Peyer's patch (tissue), 4 donors: ENCODE measurements at regions not wholly inside any gene's neighbourhood (a gene's known extent, or its start where the extent isn't known, plus 50 kb on each side); places are given as distances from the start of the nearest gene placed in this dataset.

ENCODE experiments used
- DNase-seq, 3 donors: peaks; one replicate each; pipeline ENCODE4 v3.0.0-alpha.2; 2017 to 2019
- H3K27ac ChIP-seq, 4 donors: fragments of 200-600 bp; sonication (generic); one replicate each; pipeline ENCODE4 v1.5.1; 2016 to 2019
- H3K27me3 ChIP-seq, 2 donors: fragments of 200-600 bp; sonication (generic); one replicate each; pipeline ENCODE4 v1.5.1; 2019
- H3K36me3 ChIP-seq, 3 donors: fragments of 200-600 bp; sonication (generic); one replicate each; pipeline ENCODE4 v1.5.1; 2016 to 2019
- H3K4me1 ChIP-seq, 4 donors: fragments of 200-600 bp; sonication (generic); one replicate each; pipeline ENCODE4 v1.5.1; 2016 to 2019
- H3K4me3 ChIP-seq, 4 donors: fragments of 200-600 bp; sonication (generic); 1 replicate in 3 of 4; 2 replicates in 1 of 4; pipeline ENCODE4 v1.5.1; 2016 to 2019; ENCODE audit warnings: mild to moderate bottlenecking in 1 of 4
- H3K9me3 ChIP-seq, 4 donors: fragments of 200-600 bp; sonication (generic); one replicate each; pipeline ENCODE4 v1.5.1; 2016 to 2019; ENCODE audit warnings: mild to moderate bottlenecking in 1 of 4
- POLR2A ChIP-seq, 2 donors: fragments of 450-650 bp; IDR thresholded peaks; one replicate each; pipeline ENCODE4 v1.5.1; 2017; ENCODE audit warnings: antibody characterized with exemption in 2 of 2, mild to moderate bottlenecking in 2 of 2, moderate library complexity in 2 of 2
- TF ChIP-seq, protein P1 (sequence below), 6 experiments: fragments of 450-650 bp in 4 of 6; fragments of 200-600 bp in 2 of 6; sonication (generic) in 1 of 6; IDR thresholded peaks; one replicate each; pipeline ENCODE4 v1.5.1; 2017 to 2019; ENCODE audit warnings: antibody characterized with exemption in 6 of 6, mild to moderate bottlenecking in 3 of 6, moderate library complexity in 1 of 6

- Histone ChIP-seq H3K27ac (no peak overlapping the region), H3K36me3 (no peaks in the 10 kb centered on the region), H3K4me1 (no peaks in the 10 kb centered on the region), H3K9me3 (no peaks in the 10 kb centered on the region), H3K27me3 (no peaks in the 10 kb centered on the region), H3K4me3 (no peak overlapping the region)
- no peak for DNase-seq
- TF ChIP-seq, protein P1, sequence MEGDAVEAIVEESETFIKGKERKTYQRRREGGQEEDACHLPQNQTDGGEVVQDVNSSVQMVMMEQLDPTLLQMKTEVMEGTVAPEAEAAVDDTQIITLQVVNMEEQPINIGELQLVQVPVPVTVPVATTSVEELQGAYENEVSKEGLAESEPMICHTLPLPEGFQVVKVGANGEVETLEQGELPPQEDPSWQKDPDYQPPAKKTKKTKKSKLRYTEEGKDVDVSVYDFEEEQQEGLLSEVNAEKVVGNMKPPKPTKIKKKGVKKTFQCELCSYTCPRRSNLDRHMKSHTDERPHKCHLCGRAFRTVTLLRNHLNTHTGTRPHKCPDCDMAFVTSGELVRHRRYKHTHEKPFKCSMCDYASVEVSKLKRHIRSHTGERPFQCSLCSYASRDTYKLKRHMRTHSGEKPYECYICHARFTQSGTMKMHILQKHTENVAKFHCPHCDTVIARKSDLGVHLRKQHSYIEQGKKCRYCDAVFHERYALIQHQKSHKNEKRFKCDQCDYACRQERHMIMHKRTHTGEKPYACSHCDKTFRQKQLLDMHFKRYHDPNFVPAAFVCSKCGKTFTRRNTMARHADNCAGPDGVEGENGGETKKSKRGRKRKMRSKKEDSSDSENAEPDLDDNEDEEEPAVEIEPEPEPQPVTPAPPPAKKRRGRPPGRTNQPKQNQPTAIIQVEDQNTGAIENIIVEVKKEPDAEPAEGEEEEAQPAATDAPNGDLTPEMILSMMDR (IDR thresholded peaks at IDR 0.05): no peak
- no peak for TF ChIP-seq POLR2A (IDR thresholded peaks at IDR 0.05)
Observed at GRCh38 chrX:39121903-39122302, 320.6 kb downstream of the MID1IP1 start.

DNA sequence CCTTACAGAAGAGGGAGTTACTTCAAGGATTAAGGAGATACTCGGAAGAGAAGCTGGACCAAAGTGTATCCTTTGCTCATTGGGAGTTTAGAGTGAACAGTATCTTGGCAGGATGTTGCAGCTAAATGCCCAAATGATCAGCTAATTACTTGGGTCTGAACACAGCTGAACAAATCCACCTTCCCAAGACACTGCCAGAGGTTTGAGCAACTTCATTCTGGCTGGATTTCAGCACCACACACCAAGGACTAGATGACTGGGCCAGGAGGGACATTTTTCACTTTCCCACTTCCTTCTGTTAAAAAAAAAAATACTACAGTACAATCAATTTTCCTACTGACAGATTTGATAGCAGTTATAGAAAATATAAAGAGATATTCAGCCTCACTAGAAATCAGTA lies 324.6 kb downstream of the MID1IP1 start:
- TF ChIP-seq POLR2A (IDR thresholded peaks at IDR 0.05): no peak
- TF ChIP-seq, protein P1 (IDR thresholded peaks at IDR 0.05): no peak
- H3K9me3 ChIP-seq: no peaks in the 10 kb centered on the region
- H3K36me3 ChIP-seq: no peaks in the 10 kb centered on the region
- no peaks in the 10 kb centered on the region for H3K27me3 ChIP-seq
- H3K4me1 ChIP-seq: no peaks in the 10 kb centered on the region
- H3K27ac ChIP-seq: no peak overlapping the region
- no peak overlapping the region for H3K4me3 ChIP-seq
- no peak for DNase-seq

GRCh38 chrX:39133971-39134370 lies 332.7 kb downstream of the MID1IP1 start:
- no peak overlapping the region for H3K27ac ChIP-seq
- no peaks in the 10 kb centered on the region for H3K27me3 ChIP-seq
- no peaks in the 10 kb centered on the region for H3K36me3 ChIP-seq
- H3K4me3 ChIP-seq: no peak overlapping the region
- DNase-seq: peak; percentile 34 to 66 (median 48)
- TF ChIP-seq POLR2A (IDR thresholded peaks at IDR 0.05): no peak
- TF ChIP-seq, protein P1 (IDR thresholded peaks at IDR 0.05): peak in 4 of 6 experiments; percentile 18 to 46 (median 34)
- no peaks in the 10 kb centered on the region for H3K9me3 ChIP-seq
- H3K4me1 ChIP-seq: no peaks in the 10 kb centered on the region

DNA sequence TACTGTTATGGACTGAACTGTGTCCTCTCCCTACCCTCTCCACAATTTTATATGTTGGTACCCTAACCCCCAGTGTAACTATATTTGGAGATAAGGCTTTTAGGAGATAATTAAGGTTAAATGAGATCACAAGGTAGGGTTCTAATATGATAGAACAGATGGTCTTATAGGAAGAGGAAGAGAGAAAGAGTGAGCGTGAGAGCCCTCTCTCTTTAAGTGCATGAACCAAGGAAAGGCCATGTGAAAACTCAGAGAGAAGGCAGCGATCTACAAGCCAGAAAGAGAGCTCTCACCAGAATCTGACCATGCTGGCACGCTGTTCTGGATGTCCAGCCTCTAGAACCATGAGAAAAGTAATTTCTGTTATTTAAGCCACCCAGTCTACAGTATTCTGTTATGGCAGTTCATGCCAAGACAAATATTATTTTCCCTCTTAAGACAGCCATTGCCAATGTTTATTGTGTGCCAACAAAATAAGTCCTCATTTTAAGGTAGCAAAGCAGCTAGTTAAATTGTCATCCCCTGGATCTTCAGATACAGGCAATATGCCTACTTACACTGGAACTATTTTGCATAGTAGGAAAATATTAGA lies 336.2 kb downstream of the MID1IP1 start:
- Histone ChIP-seq H3K27ac (no peak overlapping the region), H3K4me1 (no peaks in the 10 kb centered on the region), H3K9me3 (no peaks in the 10 kb centered on the region), H3K27me3 (no peaks in the 10 kb centered on the region), H3K36me3 (no peaks in the 10 kb centered on the region), H3K4me3 (no peak overlapping the region)
- DNase-seq: no peak
- no peak for TF ChIP-seq POLR2A (IDR thresholded peaks at IDR 0.05)
- TF ChIP-seq, protein P1 (IDR thresholded peaks at IDR 0.05): no peak

DNA sequence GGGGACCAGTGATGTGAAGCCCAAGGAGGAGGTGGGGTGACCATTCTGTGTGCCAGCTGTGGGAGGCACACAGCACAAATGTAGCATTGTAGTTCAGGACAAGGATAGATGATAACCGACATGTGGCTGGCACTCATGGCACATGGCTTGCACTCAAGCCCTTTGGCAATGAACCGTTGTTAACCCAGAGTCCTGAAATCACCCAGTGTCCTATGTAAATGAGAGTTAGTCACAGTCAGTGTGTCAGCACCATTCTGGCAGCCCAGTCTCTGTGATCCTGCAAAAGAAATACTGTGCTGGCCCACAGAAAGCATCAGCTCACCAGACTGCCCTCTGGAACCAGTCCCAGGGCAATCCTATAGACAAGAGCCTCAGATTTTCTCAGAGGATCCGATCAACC lies 339.3 kb downstream of the MID1IP1 start:
- H3K4me3 ChIP-seq: no peak overlapping the region
- H3K4me1 ChIP-seq: no peaks in the 10 kb centered on the region
- H3K9me3 ChIP-seq: no peaks in the 10 kb centered on the region
- no peak overlapping the region for H3K27ac ChIP-seq
- H3K36me3 ChIP-seq: no peaks in the 10 kb centered on the region
- no peak for TF ChIP-seq POLR2A (IDR thresholded peaks at IDR 0.05)
- TF ChIP-seq, protein P1 (IDR thresholded peaks at IDR 0.05): no peak
- H3K27me3 ChIP-seq: no peaks in the 10 kb centered on the region
- no peak for DNase-seq

DNA sequence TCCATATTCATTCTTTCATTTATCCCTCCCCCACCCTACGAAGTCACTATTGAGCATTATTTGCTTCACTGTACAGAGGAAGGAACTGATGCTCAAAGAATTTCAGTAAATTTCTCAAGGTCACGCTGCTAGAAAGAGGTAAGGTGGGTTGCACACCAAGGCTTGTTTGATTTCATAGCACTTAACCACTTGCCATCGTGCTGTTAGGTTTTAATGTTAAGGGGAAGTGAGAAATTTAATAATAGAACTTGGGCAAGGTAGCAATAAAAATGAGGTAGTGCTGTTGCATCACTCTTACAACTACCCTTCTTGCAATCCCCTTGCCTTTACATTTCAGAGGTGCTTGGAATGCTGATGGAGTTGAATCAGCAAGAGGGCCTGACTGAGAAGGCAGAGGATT lies 343.1 kb downstream of the MID1IP1 start:
- DNase-seq: no peak
- Histone ChIP-seq H3K27me3 (no peaks in the 10 kb centered on the region), H3K36me3 (no peaks in the 10 kb centered on the region), H3K4me1 (no peaks in the 10 kb centered on the region), H3K4me3 (no peak overlapping the region), H3K27ac (peak overlapping the region in 1 of 4 donors; percentile 46), H3K9me3 (no peaks in the 10 kb centered on the region)
- TF ChIP-seq POLR2A (IDR thresholded peaks at IDR 0.05): no peak
- TF ChIP-seq, protein P1 (IDR thresholded peaks at IDR 0.05): no peak
